ENCODE measurements at regions not wholly inside any gene's neighbourhood (a gene's known extent, or its start where the extent isn't known, plus 50 kb on each side); places are given as distances from the start of the nearest gene placed in this dataset.
"Not testable (repeated sequence)": the region's sequence is repeated elsewhere in the genome, so short reads cannot be mapped to it uniquely, and the experiment has no call there.

DNA sequence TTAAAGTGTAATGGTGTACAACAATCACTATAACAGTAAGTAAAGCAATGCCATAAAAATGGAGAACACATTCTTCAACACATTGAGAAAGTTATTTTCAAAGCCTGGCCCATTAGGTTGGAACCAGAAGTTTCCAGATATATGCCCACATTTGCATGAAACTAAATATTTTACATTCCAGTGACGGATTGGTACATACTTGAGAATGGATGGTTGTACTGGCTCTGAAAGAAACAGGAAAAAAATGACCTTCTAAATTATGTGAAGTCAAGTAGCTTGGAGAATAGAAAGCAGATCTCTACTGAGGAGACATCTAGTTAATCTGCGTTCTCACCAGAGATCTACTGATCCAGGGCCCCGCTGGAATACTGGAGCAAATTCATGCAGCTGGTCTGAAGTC lies 1037.0 kb downstream of the NR2F1-AS1 start:
- DNase-seq = no peak

- no peak for DNase-seq
Measured at GRCh38 chr5:92543201-92543600, 1037.8 kb downstream of the NR2F1-AS1 start.

GRCh38 chr5:92542017-92542416 lies 1039.0 kb downstream of the NR2F1-AS1 start:
- not testable (repeated sequence) for DNase-seq

GRCh38 chr5:92527311-92528078 lies 1053.5 kb downstream of the NR2F1-AS1 start:
- no peak for DNase-seq

DNA sequence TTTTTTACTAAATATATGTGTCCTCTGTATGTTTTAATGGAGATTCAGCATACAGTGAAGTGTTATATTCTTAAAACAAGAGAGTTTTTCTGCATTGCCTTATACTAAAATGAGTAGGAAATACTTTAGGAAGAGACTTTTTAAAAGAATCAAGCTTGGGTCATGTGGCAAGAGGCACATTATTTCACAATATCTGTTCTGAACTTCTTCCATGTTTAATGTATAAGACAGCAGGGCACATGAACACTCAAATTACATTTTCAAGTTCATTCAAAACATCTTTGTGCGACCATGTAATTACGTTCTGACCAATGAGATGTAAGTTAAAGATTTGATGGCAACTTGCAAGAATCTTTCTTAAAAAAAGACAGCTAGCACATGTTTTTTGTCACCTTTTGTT lies 1055.9 kb downstream of the NR2F1-AS1 start:
- DNase-seq = no peak

- no peak for DNase-seq
Measured at GRCh38 chr5:92519811-92520632, 1061.0 kb downstream of the NR2F1-AS1 start.

DNA sequence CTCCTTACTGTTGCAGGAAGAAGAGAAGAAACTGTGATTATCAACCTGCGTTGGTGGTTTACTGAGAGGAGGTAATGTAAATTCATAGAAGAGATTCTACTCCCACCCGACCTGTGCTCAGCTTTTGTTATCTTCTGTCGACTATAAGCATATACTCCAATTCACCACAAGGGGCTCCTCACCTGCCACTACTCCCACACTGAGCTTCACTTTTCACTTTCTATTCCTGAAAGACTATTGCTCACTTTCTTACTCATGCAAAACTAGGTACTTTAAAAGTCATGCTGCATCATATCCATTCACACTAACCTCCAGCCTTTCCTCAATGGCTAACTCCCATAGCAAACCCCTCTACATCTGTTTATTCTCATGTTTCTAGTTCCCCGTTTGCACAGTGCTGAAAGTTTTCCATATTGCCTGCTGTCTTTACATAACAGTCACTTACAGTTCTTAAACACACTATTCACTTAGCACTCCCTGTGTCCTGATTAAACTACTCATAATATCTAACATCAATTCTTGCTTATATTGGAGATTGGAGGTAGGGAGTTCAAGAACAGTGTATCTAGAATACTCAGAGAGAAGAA lies 1062.6 kb downstream of the NR2F1-AS1 start:
- no peak for DNase-seq

DNA sequence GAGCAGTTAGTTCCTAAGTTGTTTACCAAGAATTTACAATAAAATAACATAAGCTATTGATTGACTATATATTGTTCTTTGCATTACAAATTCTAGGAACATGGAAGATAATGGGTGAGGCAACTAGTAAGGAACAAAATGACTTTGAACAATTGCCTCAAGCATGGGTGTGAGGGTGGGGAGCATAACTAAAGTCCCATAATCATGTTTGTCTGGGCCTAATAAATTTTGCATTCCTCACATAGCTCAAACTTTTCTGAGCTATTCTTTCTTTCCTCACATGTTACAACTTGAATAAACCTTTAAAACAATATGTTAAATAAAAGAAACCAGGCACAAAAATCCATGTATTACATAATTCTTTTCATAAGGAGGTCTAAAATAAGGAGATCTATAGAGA lies 1066.1 kb downstream of the NR2F1-AS1 start:
- no peak for DNase-seq

DNA sequence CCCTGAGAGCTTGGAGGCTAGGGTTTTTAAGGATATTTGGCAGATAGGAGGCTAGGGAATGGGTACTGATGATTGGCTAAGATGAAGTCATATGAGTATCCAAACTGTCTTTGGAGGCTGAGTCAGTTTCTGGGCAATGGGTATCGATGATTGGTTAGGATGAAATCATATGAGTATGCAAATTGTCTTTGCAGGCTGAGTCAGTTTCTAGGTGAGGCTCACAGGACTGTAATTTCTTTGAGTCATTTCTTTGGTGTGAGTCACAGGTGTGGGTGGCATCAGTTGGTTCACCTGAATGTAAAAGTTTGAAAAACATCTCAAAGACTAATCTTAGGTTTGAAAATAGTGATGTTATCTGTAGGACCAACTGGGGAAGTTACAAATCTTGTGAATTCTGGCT lies 1068.0 kb downstream of the NR2F1-AS1 start:
- no peak for DNase-seq

GRCh38 chr5:92508271-92508670 lies 1072.7 kb downstream of the NR2F1-AS1 start:
- DNase-seq = no peak

DNA sequence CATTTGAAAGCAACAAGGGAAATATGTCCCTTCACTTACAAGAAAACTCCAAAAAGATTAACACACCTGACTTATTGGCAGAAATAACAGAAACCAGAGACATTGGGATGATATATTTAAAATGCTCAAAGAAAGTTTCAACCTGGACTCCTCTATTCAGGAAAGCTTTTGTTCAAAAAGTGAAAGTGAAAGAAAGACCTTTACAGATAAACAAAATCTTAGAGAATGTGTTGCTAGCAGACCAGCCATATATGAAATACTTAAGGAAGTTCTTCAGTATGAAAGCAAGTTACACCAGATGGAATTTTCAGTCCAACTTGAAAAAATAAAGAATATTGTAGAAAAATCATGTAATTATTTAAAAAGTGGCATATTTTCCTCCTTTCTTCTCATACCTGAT lies 1075.1 kb downstream of the NR2F1-AS1 start:
- DNase-seq = no peak

DNA sequence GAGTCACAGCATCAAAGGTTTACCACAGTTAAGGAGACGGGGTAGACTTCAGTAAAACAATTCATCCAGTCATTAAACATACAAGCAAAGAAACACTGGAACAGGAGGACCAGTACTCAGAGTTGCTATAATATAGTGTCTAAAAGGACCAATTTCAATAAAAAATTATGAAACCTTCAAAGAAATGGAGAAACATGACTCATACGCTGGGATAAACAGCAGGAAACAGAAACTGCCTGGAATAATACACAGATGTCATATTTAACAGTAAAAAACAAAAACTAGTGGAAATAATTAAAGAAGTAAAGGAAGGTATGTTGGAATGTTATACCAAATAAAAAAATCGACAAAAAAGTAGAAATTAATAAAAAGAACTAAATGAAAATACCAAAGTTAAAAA lies 1075.9 kb downstream of the NR2F1-AS1 start:
- no peak for DNase-seq

- DNase-seq = no peak
Measured at GRCh38 chr5:92504346-92504745, 1076.7 kb downstream of the NR2F1-AS1 start.

DNA sequence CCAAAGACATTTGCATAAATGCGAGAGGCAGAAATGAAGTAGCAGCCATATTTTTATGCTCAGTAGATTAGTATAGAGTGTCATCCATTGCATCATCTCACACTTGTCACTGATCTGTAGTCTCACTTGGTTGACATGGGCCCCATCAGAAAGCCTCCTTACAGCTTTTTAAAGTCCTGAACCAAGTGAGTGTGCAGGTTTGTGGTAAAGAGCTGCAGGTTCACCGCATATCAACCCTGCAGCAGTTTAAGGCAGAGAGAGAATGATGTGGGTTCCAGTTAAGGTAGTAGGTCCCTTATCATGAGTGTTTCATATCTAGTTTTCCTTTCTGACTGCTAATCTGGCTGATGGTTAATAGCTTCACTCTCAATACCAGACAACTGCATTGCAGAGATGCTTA lies 1080.3 kb downstream of the NR2F1-AS1 start:
- DNase-seq = no peak

DNA sequence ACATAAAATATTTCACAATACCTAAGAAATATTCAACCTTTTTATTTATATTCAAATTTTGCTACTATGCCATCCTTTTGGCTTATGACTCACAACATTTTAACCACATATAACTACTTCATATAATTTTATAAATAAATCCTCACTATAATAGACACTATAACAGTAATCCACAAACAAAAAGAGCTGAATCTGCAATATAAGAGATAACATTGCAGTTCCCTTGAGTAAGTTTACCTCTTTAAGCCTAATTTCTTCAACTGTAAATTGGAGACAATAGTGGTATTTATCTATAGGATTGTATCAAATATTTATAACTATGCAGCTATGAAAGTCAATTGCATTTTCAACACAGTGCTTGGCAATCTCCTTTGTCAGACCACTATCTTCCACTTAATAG lies 1084.5 kb downstream of the NR2F1-AS1 start:
- no peak for DNase-seq

- DNase-seq = no peak
Measured at GRCh38 chr5:92494508-92494907, 1086.5 kb downstream of the NR2F1-AS1 start.

DNA sequence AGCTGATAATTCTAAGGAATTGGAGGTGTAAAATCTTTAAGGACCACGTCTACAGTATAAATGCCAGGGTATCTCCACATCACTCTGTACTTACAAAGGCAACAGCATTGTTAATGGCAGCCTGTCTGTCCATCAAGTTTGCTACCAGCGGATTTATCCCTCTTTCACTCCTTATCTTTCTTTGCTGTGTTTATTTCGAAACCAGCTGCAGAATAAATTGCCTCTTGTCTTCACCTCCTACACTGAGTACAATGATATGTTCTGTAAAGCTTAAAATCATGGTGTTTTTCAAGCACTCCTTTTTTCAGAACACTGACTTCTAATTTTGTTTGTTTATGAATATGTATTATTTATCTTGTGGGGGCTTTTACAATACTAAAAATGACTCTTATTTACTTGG lies 1088.1 kb downstream of the NR2F1-AS1 start:
- DNase-seq = no peak

- DNase-seq = no peak
Measured at GRCh38 chr5:92484484-92484883, 1096.5 kb downstream of the NR2F1-AS1 start.

DNA sequence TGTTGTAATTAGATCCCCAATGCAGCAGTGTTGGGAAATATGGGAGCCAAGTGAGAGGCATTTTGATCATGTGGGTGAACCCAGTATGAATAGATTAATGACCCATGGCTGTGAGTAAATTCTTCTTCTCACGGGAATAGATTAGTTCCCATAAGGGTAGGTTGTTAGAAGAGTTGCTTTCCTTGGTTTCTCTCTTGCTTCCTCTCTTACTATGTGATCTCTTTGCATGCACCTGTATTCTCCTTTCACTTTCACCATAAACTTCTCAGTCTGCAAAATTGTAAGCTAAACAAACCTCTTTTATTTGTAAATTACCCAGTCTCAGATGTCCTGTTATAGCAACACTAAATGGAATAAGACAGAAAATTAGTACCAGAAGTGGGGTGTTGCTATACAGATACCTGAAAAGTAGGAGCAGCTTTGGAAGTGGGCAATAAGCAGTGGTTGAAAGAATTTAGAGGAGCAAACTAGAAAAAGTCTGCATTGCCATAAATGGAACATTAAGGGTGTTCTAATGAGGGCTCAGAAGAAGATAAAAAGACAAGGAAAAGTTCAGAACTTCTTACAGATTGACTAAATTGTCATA lies 1090.0 kb upstream of the ARRDC3 start:
- DNase-seq = no peak

- DNase-seq = no peak
Measured at GRCh38 chr5:92471861-92472260, 1088.7 kb upstream of the ARRDC3 start.

- no peak for DNase-seq
Measured at GRCh38 chr5:92470770-92471169, 1087.7 kb upstream of the ARRDC3 start.

- no peak for DNase-seq
Measured at GRCh38 chr5:92468295-92468694, 1085.2 kb upstream of the ARRDC3 start.

GRCh38 chr5:92467695-92468094 lies 1084.6 kb upstream of the ARRDC3 start:
- no peak for DNase-seq

- no peak for DNase-seq
Measured at GRCh38 chr5:92460505-92460904, 1077.4 kb upstream of the ARRDC3 start.
